Chondrocyte (in vitro differentiated cells): ENCODE measurements at regions not wholly inside any gene's neighbourhood (a gene's known extent, or its start where the extent isn't known, plus 50 kb on each side); places are given as distances from the start of the nearest gene placed in this dataset.

Experiments
- DNase-seq: peaks from one replicate; pipeline ENCODE4 v3.0.0; 2021; ENCODE audit warnings: mixed read lengths, low spot score
- H3K27ac Mint-ChIP-seq: one replicate; pipeline ENCODE4 v1.8.0; 2021; ENCODE audit warnings: mild to moderate bottlenecking, moderate library complexity, mixed read lengths; ENCODE audit not compliant: unreplicated experiment
- H3K27me3 Mint-ChIP-seq: 2 replicates; pipeline ENCODE4 v1.8.0; 2021; ENCODE audit warnings: low read depth, mixed read lengths
- H3K36me3 Mint-ChIP-seq: 2 replicates; pipeline ENCODE4 v1.8.0; 2021; ENCODE audit warnings: low read depth, mixed read lengths
- H3K4me1 Mint-ChIP-seq: 2 replicates; pipeline ENCODE4 v1.8.0; 2021; ENCODE audit warnings: low read depth, mild to moderate bottlenecking, mixed read lengths
- H3K4me3 Mint-ChIP-seq: one replicate; pipeline ENCODE4 v1.8.0; 2021; ENCODE audit warnings: mild to moderate bottlenecking, moderate library complexity, mixed read lengths; ENCODE audit not compliant: unreplicated experiment
- H3K9me3 Mint-ChIP-seq: 2 replicates; pipeline ENCODE4 v1.8.0; 2021; ENCODE audit warnings: low read depth, mixed read lengths
- TF ChIP-seq, protein P1 (sequence below): fragments of 200-600 bp; sonication (generic); IDR thresholded peaks from 2 replicates; pipeline ENCODE4 v1.5.0; 2021; ENCODE audit warnings: antibody characterized with exemption, mild to moderate bottlenecking, moderate library complexity

DNA sequence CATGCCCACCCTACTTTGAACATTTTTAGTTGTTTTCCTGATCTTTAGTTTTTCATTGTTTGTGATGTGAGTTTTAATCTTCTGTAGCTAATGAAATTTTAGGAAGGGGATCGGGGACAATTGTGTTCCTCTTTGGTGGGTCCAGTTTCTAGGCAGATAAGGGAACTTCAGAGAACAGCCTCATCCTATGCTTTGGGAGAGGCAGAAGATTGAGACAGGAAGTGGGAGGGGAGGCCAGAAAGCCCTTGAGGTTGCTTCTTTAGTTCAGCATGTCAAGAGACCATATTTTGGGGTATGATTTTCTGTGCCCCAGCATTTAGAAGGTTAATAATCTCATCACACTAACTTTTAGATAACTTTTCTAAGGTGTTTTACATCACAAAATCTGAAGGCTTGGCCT is 191.0 kb downstream of the TANC2 start:
- Mint-ChIP-seq H3K4me1 (peaks cover 18% of the 10 kb centered on the region), H3K27ac (no peak overlapping the region), H3K36me3 (no peaks in the 10 kb centered on the region), H3K4me3 (no peak overlapping the region), H3K27me3 (no peaks in the 10 kb centered on the region), H3K9me3 (no peaks in the 10 kb centered on the region)
- TF ChIP-seq, protein P1, sequence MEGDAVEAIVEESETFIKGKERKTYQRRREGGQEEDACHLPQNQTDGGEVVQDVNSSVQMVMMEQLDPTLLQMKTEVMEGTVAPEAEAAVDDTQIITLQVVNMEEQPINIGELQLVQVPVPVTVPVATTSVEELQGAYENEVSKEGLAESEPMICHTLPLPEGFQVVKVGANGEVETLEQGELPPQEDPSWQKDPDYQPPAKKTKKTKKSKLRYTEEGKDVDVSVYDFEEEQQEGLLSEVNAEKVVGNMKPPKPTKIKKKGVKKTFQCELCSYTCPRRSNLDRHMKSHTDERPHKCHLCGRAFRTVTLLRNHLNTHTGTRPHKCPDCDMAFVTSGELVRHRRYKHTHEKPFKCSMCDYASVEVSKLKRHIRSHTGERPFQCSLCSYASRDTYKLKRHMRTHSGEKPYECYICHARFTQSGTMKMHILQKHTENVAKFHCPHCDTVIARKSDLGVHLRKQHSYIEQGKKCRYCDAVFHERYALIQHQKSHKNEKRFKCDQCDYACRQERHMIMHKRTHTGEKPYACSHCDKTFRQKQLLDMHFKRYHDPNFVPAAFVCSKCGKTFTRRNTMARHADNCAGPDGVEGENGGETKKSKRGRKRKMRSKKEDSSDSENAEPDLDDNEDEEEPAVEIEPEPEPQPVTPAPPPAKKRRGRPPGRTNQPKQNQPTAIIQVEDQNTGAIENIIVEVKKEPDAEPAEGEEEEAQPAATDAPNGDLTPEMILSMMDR: no peak
- DNase-seq: no peak

DNA sequence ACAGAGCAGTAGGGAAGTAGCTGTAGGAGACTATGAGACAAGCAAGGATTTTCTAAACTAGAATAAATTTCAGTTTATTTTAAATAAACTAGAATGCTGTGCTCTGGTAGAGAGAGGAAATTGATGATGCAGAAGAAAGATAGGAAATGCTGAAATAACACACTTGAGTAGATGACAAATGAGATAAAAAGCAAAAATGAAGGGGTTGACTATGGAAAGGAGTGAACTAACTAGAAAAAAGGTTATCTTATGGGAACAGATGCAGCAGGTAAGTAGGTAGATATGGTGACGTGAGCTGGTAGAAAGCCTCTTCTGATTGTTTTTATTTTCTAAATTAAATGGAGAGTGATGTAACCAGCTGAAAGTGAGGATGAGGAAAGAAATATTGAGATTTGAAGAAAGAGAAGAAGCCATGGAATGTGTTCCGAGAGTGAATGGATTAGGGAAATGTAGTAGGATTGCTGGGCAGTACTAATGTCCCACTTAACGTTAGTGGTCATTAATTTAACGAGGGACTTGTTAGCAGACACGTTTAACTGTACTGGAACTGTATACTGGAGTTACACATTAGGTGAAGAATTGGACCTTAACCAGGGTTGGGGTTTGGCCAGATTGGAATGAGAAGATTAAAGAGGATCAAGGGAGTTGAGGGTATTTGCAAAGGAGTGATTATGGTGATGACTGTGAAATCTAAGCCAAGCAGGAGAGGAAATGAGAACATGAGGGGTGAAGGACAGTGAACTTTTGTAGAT is 196.5 kb downstream of the TANC2 start:
- TF ChIP-seq, protein P1: no peak
- Mint-ChIP-seq H3K36me3 (no peaks in the 10 kb centered on the region), H3K27ac (no peak overlapping the region), H3K9me3 (no peaks in the 10 kb centered on the region), H3K27me3 (no peaks in the 10 kb centered on the region), H3K4me3 (no peak overlapping the region), H3K4me1 (peaks cover 4% of the 10 kb centered on the region)
- no peak for DNase-seq

DNA sequence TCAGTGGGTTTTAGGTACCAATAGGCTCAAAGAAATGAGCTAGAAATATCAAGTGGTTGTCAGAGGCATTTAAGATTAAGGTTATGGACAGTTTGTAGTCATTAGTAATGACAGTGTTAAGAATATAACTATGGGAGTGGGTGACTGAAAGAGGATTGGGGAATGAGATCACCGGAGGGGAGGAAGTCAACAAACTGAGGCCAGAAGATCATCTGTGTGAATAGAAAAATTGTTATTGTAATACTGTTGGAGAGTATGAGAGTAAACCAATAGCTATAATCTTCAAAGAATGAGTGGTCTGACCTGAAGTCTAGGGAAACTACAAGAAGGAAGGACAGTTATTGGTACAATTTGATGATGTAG is 197.1 kb downstream of the TANC2 start:
- Mint-ChIP-seq H3K27me3 (no peaks in the 10 kb centered on the region), H3K4me3 (no peak overlapping the region), H3K9me3 (no peaks in the 10 kb centered on the region), H3K27ac (no peak overlapping the region), H3K36me3 (no peaks in the 10 kb centered on the region), H3K4me1 (peaks cover 4% of the 10 kb centered on the region)
- TF ChIP-seq, protein P1: no peak
- DNase-seq: no peak

DNA sequence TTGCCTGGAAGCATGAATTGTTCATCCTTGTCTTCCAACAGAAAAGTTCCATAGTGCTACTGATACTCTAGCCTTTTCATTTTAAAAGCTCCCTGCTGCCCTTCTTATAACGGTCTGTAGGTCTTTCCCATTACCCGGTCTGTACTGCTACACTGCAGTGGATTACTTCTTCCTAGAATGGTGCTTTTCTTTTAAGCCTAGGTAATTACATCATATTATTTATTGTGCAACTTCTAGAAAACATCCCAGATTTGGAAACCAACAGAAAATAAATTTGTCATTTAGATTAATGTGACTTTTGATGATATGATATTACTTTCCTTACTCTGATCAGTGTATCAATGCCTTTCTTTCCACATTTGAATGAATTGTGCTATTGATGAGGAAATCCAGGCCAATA is 199.4 kb downstream of the TANC2 start:
- TF ChIP-seq, protein P1: no peak
- Mint-ChIP-seq H3K4me1 (no peaks in the 10 kb centered on the region), H3K9me3 (no peaks in the 10 kb centered on the region), H3K4me3 (no peak overlapping the region), H3K27me3 (no peaks in the 10 kb centered on the region), H3K27ac (no peak overlapping the region), H3K36me3 (no peaks in the 10 kb centered on the region)
- DNase-seq: no peak

DNA sequence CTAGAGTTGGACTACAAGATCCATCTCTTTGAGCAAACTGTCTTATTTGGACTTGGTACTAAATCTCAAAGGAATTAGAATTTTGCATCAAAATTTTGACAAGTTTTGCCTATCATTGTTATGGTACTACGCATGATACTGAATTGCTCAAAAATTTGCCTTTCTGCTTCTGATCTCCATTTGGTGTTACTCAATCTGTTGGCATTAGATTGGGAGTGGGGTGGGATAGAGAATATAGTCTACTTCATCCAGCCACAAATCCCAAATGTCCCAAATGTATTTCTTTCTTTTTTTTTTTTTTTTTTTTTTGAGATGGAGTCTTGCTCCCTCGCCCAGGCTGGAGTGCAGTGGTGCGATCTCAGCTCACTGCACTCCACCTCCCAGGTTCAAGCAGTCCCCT is 204.8 kb downstream of the TANC2 start:
- Mint-ChIP-seq H3K9me3 (peaks cover 4% of the 10 kb centered on the region), H3K4me3 (no peak overlapping the region), H3K36me3 (peaks cover 2% of the 10 kb centered on the region), H3K4me1 (peaks cover 14% of the 10 kb centered on the region), H3K27me3 (no peaks in the 10 kb centered on the region), H3K27ac (no peak overlapping the region)
- TF ChIP-seq, protein P1: no peak
- no peak for DNase-seq
